Activated B cell treated with CpG ODN at 0.5 μM for 24 hours (primary cell): ENCODE measurements at regions not wholly inside any gene's neighbourhood (a gene's known extent, or its start where the extent isn't known, plus 50 kb on each side); places are given as distances from the start of the nearest gene placed in this dataset.

ENCODE experiments used
- ATAC-seq: fragments of 200-7000 bp; cut with Tn5 transposase; one replicate; pipeline ENCODE4 v1.10.0; 2021; ENCODE audit warnings: low read depth, mild to moderate bottlenecking, moderate library complexity
- CTCF ChIA-PET: fragments of 350-600 bp; sonication (Branson Sonifier 250); formaldehyde crosslinking; loops from one replicate; lab custom pipeline; 2021; ENCODE audit warnings: antibody characterized with exemption; lab: Charles Lee
- POLR2A ChIA-PET: fragments of 350-600 bp; sonication (Branson Sonifier 250); formaldehyde crosslinking; loops from one replicate; lab custom pipeline; 2021; ENCODE audit warnings: antibody characterized with exemption; lab: Charles Lee
- DNase-seq: peaks from one replicate; pipeline ENCODE4 v3.0.0; 2022
- H3K27ac Mint-ChIP-seq: one replicate; pipeline ENCODE4 v1.8.0; 2020; ENCODE audit warnings: mixed read lengths
- H3K27me3 Mint-ChIP-seq: one replicate; pipeline ENCODE4 v1.8.0; 2021; ENCODE audit warnings: mixed read lengths
- H3K36me3 Mint-ChIP-seq: one replicate; pipeline ENCODE4 v1.8.0; 2021; ENCODE audit warnings: low read depth, mixed read lengths
- H3K4me1 Mint-ChIP-seq: one replicate; pipeline ENCODE4 v1.8.0; 2021; ENCODE audit warnings: mixed read lengths
- H3K4me3 Mint-ChIP-seq: one replicate; pipeline ENCODE4 v1.8.0; 2020; ENCODE audit warnings: mild to moderate bottlenecking, mixed read lengths
- H3K9me3 Mint-ChIP-seq: one replicate; pipeline ENCODE4 v1.8.0; 2020; ENCODE audit warnings: mixed read lengths
- intact Hi-C: fragments of 100-400 bp; cut with micrococcal nuclease; formaldehyde crosslinking; loops from one replicate; pipeline ENCODE4 v1.15.1; 2024
- TF ChIP-seq, protein P1 (sequence below): fragments of 200-600 bp; IDR thresholded peaks from one replicate; pipeline ENCODE4 v1.8.0; 2022; ENCODE audit warnings: antibody characterized with exemption, mild to moderate bottlenecking

DNA sequence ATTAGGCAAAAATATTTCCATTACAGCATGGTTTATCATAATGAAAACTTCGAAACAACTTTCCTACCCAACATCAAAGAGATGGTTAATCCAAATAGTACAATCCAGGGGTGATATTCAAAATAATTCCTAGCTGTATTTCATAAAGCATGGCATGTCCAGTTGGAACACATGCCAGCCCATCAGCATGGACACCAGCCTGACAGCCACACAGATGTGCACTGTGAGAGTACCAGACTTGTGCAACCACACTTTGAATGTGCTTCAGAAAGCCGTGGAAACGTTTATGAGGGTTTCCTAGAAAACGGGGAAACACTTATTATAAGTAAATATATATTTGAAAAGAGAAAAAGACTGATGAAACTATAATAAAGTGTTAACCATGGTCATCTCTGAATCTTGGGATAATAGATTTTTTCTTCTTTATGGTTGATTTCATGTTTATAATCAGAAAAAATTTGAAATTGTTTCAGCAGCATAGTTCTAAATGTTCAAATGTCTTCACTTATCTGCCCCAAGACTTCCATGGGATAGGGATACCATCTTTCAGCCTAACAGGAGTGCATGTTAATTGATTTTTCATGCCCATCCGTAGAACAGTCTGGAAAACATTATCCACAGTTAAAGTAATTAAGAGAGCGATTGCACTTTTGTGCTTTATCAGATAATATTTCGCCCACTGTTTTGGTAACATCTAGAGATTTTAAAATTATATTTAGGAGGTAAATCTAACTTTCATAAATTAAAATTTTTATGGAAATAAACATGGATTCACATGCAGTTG, 242.6 kb upstream of the IRS2 start:
- no peaks in the 10 kb centered on the region for H3K9me3 Mint-ChIP-seq
- ChIA-PET POLR2A (no interaction called here), CTCF (no interaction called here)
- no peak overlapping the region for H3K27ac Mint-ChIP-seq
- H3K36me3 Mint-ChIP-seq: no peaks in the 10 kb centered on the region
- intact Hi-C loops: no loop called here
- H3K4me1 Mint-ChIP-seq: no peaks in the 10 kb centered on the region
- H3K4me3 Mint-ChIP-seq: no peak overlapping the region
- no peak for ATAC-seq
- TF ChIP-seq, protein P1, sequence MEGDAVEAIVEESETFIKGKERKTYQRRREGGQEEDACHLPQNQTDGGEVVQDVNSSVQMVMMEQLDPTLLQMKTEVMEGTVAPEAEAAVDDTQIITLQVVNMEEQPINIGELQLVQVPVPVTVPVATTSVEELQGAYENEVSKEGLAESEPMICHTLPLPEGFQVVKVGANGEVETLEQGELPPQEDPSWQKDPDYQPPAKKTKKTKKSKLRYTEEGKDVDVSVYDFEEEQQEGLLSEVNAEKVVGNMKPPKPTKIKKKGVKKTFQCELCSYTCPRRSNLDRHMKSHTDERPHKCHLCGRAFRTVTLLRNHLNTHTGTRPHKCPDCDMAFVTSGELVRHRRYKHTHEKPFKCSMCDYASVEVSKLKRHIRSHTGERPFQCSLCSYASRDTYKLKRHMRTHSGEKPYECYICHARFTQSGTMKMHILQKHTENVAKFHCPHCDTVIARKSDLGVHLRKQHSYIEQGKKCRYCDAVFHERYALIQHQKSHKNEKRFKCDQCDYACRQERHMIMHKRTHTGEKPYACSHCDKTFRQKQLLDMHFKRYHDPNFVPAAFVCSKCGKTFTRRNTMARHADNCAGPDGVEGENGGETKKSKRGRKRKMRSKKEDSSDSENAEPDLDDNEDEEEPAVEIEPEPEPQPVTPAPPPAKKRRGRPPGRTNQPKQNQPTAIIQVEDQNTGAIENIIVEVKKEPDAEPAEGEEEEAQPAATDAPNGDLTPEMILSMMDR: no peak
- DNase-seq: no peak
- H3K27me3 Mint-ChIP-seq: no peaks in the 10 kb centered on the region

DNA sequence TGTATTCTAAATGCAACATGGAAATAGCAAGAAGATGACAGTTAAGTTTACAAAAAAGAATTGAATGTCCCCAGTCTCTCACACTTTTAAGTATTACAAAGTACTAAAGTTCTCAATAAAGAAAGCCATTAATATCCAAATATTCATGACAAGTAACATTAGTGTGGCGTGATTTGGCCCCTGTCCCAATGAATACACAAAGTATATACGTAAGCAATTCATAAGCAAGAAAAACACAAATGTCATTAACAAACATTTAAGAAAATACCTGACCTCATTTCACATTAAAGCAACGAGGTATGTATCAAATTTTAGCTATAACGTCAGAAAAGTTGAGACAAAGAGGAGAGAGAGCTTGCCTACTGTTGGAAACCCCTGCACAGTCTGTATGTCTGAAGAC, 241.9 kb upstream of the IRS2 start:
- H3K4me1 Mint-ChIP-seq: no peaks in the 10 kb centered on the region
- intact Hi-C loops: no loop called here
- TF ChIP-seq, protein P1: no peak
- H3K36me3 Mint-ChIP-seq: no peaks in the 10 kb centered on the region
- DNase-seq: no peak
- no peaks in the 10 kb centered on the region for H3K9me3 Mint-ChIP-seq
- no peak for ATAC-seq
- H3K4me3 Mint-ChIP-seq: no peak overlapping the region
- POLR2A ChIA-PET: no interaction called here
- CTCF ChIA-PET: no interaction called here
- no peaks in the 10 kb centered on the region for H3K27me3 Mint-ChIP-seq
- H3K27ac Mint-ChIP-seq: no peak overlapping the region

DNA sequence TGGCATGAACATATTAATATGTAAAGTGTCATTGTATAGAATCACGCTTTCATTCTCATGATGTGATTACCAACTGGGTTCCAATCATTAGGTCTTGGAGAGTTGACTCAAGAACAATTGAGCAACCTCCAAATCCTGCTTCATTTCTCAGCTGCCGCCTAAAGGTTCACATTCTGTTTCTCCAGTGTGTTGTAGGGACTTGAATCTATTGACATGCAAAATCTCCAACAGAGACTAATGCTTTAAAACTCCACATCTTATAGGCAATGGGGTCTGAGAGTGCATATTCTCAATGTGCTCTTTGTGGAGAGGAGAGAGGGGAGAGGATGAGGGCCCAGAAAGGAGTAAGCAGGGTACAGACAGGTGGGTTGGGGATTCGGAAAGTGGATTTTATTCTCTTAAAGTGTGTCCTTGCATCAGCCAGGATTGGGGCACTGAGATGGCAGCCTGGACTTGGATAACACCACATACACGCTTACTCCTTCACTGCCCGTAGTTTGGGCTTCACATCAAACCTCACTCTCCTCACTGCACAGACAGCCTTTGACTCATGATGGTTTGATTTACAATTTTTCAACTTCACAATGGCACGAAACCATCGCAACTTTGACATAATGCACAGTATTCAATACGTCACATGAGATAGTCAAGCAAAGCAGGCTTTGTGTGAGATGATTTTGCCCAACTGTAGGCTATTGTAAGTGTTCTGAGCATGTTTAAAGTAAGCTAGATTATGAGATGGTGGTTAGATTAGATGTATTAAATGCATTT, 241.3 kb upstream of the IRS2 start:
- ChIA-PET CTCF (no interaction called here), POLR2A (no interaction called here)
- Mint-ChIP-seq H3K4me3 (no peak overlapping the region), H3K36me3 (no peaks in the 10 kb centered on the region), H3K27me3 (no peaks in the 10 kb centered on the region), H3K4me1 (no peaks in the 10 kb centered on the region), H3K9me3 (no peaks in the 10 kb centered on the region), H3K27ac (no peak overlapping the region)
- ATAC-seq (no peak), DNase-seq (no peak)
- intact Hi-C loops: no loop called here
- TF ChIP-seq, protein P1: no peak

DNA sequence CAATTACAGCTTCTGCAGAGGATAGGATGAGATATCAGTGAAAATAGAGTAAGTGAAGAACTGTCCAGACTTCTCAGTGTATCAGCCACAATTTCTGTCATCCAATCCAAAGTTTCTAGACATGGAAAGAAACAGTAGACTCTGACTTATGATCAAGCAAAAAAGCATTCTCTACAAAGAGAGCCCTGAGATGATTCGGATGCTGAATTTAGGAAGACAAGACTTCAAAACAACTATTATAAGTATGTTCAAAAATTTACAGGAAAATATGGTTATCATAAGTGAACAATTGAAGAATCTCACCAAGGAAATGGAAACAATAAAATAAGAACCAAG, 238.2 kb upstream of the IRS2 start:
- CTCF ChIA-PET: no interaction called here
- H3K27ac Mint-ChIP-seq: no peak overlapping the region

More for the DNA sequence above, 238.2 kb upstream of the IRS2 start:
- POLR2A ChIA-PET: no interaction called here
- Mint-ChIP-seq H3K36me3 (no peaks in the 10 kb centered on the region), H3K9me3 (no peaks in the 10 kb centered on the region), H3K4me3 (no peak overlapping the region), H3K4me1 (no peaks in the 10 kb centered on the region), H3K27me3 (no peaks in the 10 kb centered on the region)
- TF ChIP-seq, protein P1: no peak
- ATAC-seq (no peak), DNase-seq (no peak)
- intact Hi-C loops: no loop called here
